CD14-positive monocyte (primary cell): ENCODE measurements at regions not wholly inside any gene's neighbourhood (a gene's known extent, or its start where the extent isn't known, plus 50 kb on each side); places are given as distances from the start of the nearest gene placed in this dataset.

Experiments used
- DNase-seq, 3 donors: peaks; one replicate each; pipeline ENCODE4 v3.0.0-alpha.2; 2011 to 2022
- H2AFZ ChIP-seq: 2 replicates; pipeline ENCODE4 v1.6.0; 2012; ENCODE audit warnings: mild to moderate bottlenecking, low read depth, low read length, inconsistent platforms; ENCODE audit not compliant: insufficient read depth, poor library complexity, severe bottlenecking
- H3K27ac ChIP-seq, 2 donors: 1 replicate in 1 of 2; 2 replicates in 1 of 2; pipeline ENCODE4 v1.5.1; 2012 to 2013; ENCODE audit warnings: low read length in 2 of 2, control low read depth in 1 of 2, inconsistent platforms in 1 of 2, low read depth in 1 of 2, mild to moderate bottlenecking in 1 of 2
- H3K27me3 ChIP-seq, 2 donors: one replicate each; pipeline versions ENCODE4 v1.6.0 to v1.6.1; 2011 to 2013; ENCODE audit warnings: low read length in 2 of 2; ENCODE audit not compliant: control insufficient read depth in 2 of 2, insufficient read depth in 2 of 2
- H3K36me3 ChIP-seq, 2 donors: replicated peaks in 1 of 2; 1 replicate in 1 of 2; 2 replicates in 1 of 2; pipeline versions ENCODE4 v1.5.1 to v1.6.1; 2012 to 2013; ENCODE audit warnings: low read length in 2 of 2, control low read depth in 1 of 2, inconsistent platforms in 1 of 2, mild to moderate bottlenecking in 1 of 2; ENCODE audit not compliant: insufficient read depth in 2 of 2, control insufficient read depth in 1 of 2
- H3K4me1 ChIP-seq, 2 donors: 1 replicate in 1 of 2; 2 replicates in 1 of 2; pipeline versions ENCODE4 v1.5.1 to v1.6.1; 2012 to 2013; ENCODE audit warnings: low read length in 2 of 2, control low read depth in 1 of 2, inconsistent platforms in 1 of 2, mild to moderate bottlenecking in 1 of 2, moderate library complexity in 1 of 2; ENCODE audit not compliant: insufficient read depth in 2 of 2, control insufficient read depth in 1 of 2
- H3K4me2 ChIP-seq: replicated peaks from 2 replicates; pipeline ENCODE3; 2012; ENCODE audit warnings: low read length, moderate library complexity, mild to moderate bottlenecking; ENCODE audit not compliant: poor library complexity, severe bottlenecking; ENCODE audit errors: extremely low read depth
- H3K4me3 ChIP-seq, 3 experiments: fragments of 200-600 bp in 1 of 3; sonication (generic) in 1 of 3; replicated peaks in 1 of 3; 1 replicate in 2 of 3; 2 replicates in 1 of 3; pipeline ENCODE4 v1.5.1; 2011 to 2013; ENCODE audit warnings: low read length in 3 of 3, mild to moderate bottlenecking in 3 of 3, control low read depth in 2 of 3, low read depth in 2 of 3, inconsistent platforms in 1 of 3, moderate library complexity in 1 of 3
- H3K79me2 ChIP-seq: 2 replicates; pipeline ENCODE4 v1.6.0; 2012; ENCODE audit warnings: mild to moderate bottlenecking, control low read depth, inconsistent platforms, low read length, moderate library complexity; ENCODE audit not compliant: insufficient read depth
- H3K9ac ChIP-seq: 2 replicates; pipeline ENCODE4 v1.6.0; 2017; ENCODE audit warnings: low read length, mild to moderate bottlenecking; ENCODE audit not compliant: insufficient read depth, poor library complexity, severe bottlenecking
- H3K9me3 ChIP-seq, 2 donors: replicated peaks in 1 of 2; 1 replicate in 1 of 2; 2 replicates in 1 of 2; pipeline versions ENCODE4 v1.5.1 to v1.6.1; 2012 to 2013; ENCODE audit warnings: low read length in 2 of 2, control low read depth in 1 of 2; ENCODE audit not compliant: control insufficient read depth in 1 of 2, insufficient read depth in 1 of 2
- H4K20me1 ChIP-seq: 2 replicates; pipeline ENCODE4 v1.6.0; 2012; ENCODE audit warnings: mild to moderate bottlenecking, low read length, control low read depth, moderate library complexity; ENCODE audit not compliant: insufficient read depth
- H3K27ac Mint-ChIP-seq, 7 donors: one replicate each; pipeline ENCODE4 v1.8.0; 2020; ENCODE audit warnings: mild to moderate bottlenecking in 7 of 7, mixed read lengths in 7 of 7, moderate library complexity in 6 of 7, inconsistent platforms in 2 of 7
- H3K27me3 Mint-ChIP-seq, 3 donors: one replicate each; pipeline ENCODE4 v1.8.0; 2021 to 2022; ENCODE audit warnings: low read depth in 3 of 3, mild to moderate bottlenecking in 3 of 3, mixed read lengths in 3 of 3, moderate library complexity in 3 of 3, inconsistent platforms in 1 of 3
- H3K36me3 Mint-ChIP-seq, 2 donors: one replicate each; pipeline ENCODE4 v1.8.0; 2020; ENCODE audit warnings: mixed read lengths in 2 of 2, inconsistent platforms in 1 of 2, mild to moderate bottlenecking in 1 of 2
- H3K4me1 Mint-ChIP-seq: one replicate; pipeline ENCODE4 v1.8.0; 2020; ENCODE audit warnings: mild to moderate bottlenecking, mixed read lengths
- H3K4me3 Mint-ChIP-seq, 2 donors: one replicate each; pipeline ENCODE4 v1.8.0; 2020; ENCODE audit warnings: mild to moderate bottlenecking in 2 of 2, mixed read lengths in 2 of 2, moderate library complexity in 1 of 2
- H3K9me3 Mint-ChIP-seq, 7 donors: one replicate each; pipeline ENCODE4 v1.8.0; 2020 to 2022; ENCODE audit warnings: mixed read lengths in 7 of 7, mild to moderate bottlenecking in 6 of 7, moderate library complexity in 6 of 7, inconsistent platforms in 2 of 7
- CTCF ChIP-seq: fragments of 200-600 bp; IDR thresholded peaks from one replicate; pipeline ENCODE4 v1.8.0; 2022; ENCODE audit warnings: antibody characterized with exemption, mild to moderate bottlenecking
- WGBS: methylation state at CpG from one replicate; pipeline ENCODE4 v1.1.5; 2013; ENCODE audit warnings: missing lambda C conversion rate; ENCODE audit not compliant: insufficient coverage; 5-methylcytosine and 5-hydroxymethylcytosine counted together
- intact Hi-C, 2 donors: fragments of 100-400 bp; cut with micrococcal nuclease; formaldehyde crosslinking; loops; one replicate each; pipeline versions ENCODE4 v1.15.0 to v1.15.1; 2023

- H4K20me1 ChIP-seq, result no peaks in the 10 kb centered on the region
- 91% methylated on average over 22 of the region's 23 CpGs for WGBS
These were observed 309.9 kb downstream of the BRD1 start for GRCh38 chr22:49517667-49518185.

DNA sequence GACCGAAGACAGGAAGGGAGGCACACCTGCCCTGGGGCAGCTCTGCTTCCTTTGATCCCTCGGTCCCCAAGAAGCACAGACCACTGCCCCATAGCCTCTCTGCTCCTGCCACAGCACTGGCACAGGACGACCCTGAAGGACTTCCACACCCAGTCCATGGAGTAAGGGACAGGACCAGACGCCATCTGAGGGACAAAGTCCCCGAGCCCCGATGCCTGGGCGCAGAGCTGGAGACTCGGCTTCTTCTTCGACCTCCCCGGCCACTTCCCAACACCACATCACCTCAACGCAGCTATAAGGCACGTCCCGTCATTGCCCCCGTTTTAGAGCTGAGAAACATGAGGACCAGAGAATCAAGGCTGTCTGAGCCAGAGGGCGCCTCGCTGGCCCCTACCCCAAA is 310.5 kb downstream of the BRD1 start:
- H3K27me3 ChIP-seq, result no peaks in the 10 kb centered on the region
- peaks cover 23% of the 10 kb centered on the region for H3K4me1 Mint-ChIP-seq
- H3K9me3 ChIP-seq, result peaks cover 4 to 5% of the 10 kb centered on the region in 2 donors
- no peak for DNase-seq
- WGBS, result 90% methylated on average over 14 of the region's 16 CpGs
- no peak overlapping the region for H3K4me3 Mint-ChIP-seq
- no peak overlapping the region for H3K27ac Mint-ChIP-seq
- H3K4me1 ChIP-seq, result peaks cover 0 to 13% of the 10 kb centered on the region in 2 donors
- intact Hi-C loops, result no loop called here
- no peaks in the 10 kb centered on the region for H3K36me3 ChIP-seq
- no peak overlapping the region for H3K4me3 ChIP-seq
- H2AFZ ChIP-seq, result no peak overlapping the region
- H3K9ac ChIP-seq, result no peak overlapping the region
- no peak overlapping the region for H3K4me2 ChIP-seq
- H3K27ac ChIP-seq, result no peak overlapping the region
- H3K27me3 Mint-ChIP-seq, result peaks cover 2 to 16% (median 13%) of the 10 kb centered on the region in 3 donors
- no peaks in the 10 kb centered on the region for H3K79me2 ChIP-seq
- TF ChIP-seq CTCF, result no peak
- H3K9me3 Mint-ChIP-seq, result peaks cover 0 to 15% (median 3%) of the 10 kb centered on the region in 7 donors
- H4K20me1 ChIP-seq, result no peaks in the 10 kb centered on the region
- peaks cover 0 to 10% of the 10 kb centered on the region in 2 donors for H3K36me3 Mint-ChIP-seq

More at GRCh38 chr22:49517667-49518185, 309.9 kb downstream of the BRD1 start:
- peaks cover 0 to 13% of the 10 kb centered on the region in 2 donors for H3K36me3 Mint-ChIP-seq
- Histone ChIP-seq H3K36me3 (no peaks in the 10 kb centered on the region), H3K4me1 (peaks cover 0 to 13% of the 10 kb centered on the region in 2 donors), H3K9me3 (peaks cover under 1 to 4% of the 10 kb centered on the region in 2 donors), H3K27me3 (no peaks in the 10 kb centered on the region), H3K27ac (no peak overlapping the region), H3K4me2 (no peak overlapping the region), H3K4me3 (no peak overlapping the region), H2AFZ (no peak overlapping the region), H3K79me2 (no peaks in the 10 kb centered on the region), H3K9ac (no peak overlapping the region)
- no peak overlapping the region for H3K4me3 Mint-ChIP-seq
- H3K27ac Mint-ChIP-seq, result no peak overlapping the region
- H3K9me3 Mint-ChIP-seq, result peaks cover 0 to 17% (median 3%) of the 10 kb centered on the region in 7 donors
- H3K4me1 Mint-ChIP-seq, result peaks cover 23% of the 10 kb centered on the region
- peaks cover 2 to 16% (median 13%) of the 10 kb centered on the region in 3 donors for H3K27me3 Mint-ChIP-seq
- no peak for TF ChIP-seq CTCF
- DNase-seq, result no peak
- intact Hi-C loops, result no loop called here
